HG02623 (cell line): ENCODE measurements at regions not wholly inside any gene's neighbourhood (a gene's known extent, or its start where the extent isn't known, plus 50 kb on each side); places are given as distances from the start of the nearest gene placed in this dataset.

Source experiments
- ATAC-seq: cut with Tn5 transposase; IDR thresholded peaks from one replicate; pipeline ENCODE4 v1.9.1; 2021; ENCODE audit warnings: moderate library complexity; ENCODE audit not compliant: unreplicated experiment

DNA sequence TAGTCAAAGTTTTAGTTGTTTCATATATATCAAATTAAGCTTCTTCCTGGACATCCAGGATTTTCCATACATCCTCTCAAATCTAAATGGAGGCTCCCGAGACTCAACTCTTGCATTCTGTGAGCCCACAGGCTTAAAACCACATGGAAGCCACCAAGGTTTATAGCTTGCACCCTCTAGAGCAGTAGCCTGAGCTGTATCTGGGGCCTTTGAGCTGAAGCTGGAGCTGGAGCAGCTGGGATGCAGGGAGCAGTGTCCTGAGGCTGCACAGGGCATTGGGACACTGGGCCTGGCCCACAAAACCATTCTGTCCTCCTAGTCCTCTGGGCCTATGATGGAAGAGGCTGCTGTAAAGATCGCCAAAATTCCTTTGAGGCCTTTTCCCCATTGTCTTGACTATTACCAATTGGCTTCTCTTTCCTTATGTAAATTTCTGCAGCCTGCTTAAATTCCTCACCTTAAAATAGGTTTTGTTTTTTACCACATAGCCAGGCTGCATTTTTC lies 151.0 kb downstream of the COX7C start:
- no peak for ATAC-seq

DNA sequence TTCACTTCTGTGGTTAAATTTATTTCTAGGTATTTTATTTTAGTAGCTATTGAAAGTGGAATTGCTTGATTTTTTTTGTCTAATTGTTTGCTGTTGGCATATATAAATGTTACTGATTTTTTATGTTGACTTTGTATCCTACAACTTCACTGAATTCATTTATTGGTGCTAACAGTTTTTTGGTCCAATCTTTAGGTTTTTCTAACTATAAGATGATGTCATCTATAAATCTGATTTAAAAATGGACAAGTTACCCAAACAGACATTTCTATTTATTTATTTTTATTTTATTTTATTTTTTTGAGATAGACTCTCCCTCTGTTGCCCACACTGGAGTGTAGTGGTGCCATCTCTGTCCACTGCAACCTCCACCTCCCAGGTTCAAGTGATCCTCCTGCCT lies 162.3 kb downstream of the COX7C start:
- ATAC-seq, result no peak

DNA sequence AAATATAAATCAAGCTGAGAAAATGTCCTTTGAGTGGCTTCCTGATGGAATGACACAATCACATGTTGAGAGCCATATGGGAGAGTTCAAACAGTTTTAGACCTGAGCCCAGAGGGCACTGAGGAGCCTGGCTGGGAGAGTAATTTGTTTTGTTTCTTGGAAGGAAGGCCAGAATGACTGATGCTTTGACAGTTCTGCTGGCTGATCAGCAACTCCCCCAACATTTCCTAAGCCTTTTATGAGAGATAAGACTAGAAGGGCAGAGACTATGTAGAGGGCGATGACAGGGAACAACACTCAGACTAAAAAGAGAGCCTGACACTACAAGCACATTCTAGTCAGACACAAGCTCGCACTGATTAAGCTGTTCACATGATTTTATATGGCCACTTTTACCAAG lies 169.2 kb downstream of the COX7C start:
- no peak for ATAC-seq

DNA sequence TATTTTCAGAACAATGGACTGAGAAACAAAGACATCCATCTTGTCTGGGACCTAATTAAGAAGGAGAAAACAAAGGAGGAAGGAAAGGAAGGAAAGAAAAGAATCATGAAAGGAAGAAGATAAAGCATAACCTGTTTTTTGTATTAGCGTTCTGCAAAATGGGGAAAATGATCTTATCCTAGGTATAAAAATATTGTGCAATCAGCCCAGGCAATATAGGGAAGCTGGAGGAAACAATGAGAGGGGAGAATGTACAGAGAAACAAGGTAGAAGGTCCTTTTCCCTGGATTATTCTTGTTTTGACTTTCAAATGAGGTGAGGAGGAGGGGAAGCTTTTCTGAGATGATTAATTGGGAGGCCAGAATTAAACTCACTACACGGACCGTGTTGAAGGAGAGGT lies 177.9 kb downstream of the COX7C start:
- no peak for ATAC-seq

- no peak for ATAC-seq
Observed at GRCh38 chr5:86797677-86798076, 179.9 kb downstream of the COX7C start.

GRCh38 chr5:86806206-86806605 lies 188.5 kb downstream of the COX7C start:
- no peak for ATAC-seq

GRCh38 chr5:86807046-86808031 lies 189.6 kb downstream of the COX7C start:
- no peak for ATAC-seq

- ATAC-seq, result no peak
Observed at GRCh38 chr5:86814315-86814714, 196.6 kb downstream of the COX7C start.

DNA sequence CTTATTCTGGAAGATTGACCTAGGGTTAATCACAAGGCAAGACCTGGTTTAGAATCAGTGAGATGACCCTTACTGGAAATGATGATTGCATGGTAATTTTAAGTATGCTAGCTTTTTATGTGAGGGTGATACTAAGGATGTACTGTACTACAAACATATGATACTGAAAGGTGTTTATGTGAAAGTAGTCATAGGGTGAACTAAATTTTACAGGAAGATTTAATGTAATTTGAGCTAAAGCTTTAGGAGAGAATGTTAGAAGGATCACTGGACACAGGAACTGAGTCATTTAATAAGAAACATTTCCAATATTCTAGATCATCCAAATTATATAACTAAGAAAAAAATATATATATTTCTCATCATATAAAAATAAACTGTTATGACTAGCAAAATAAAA lies 197.2 kb downstream of the COX7C start:
- ATAC-seq, result no peak

GRCh38 chr5:86824637-86825036 lies 206.9 kb downstream of the COX7C start:
- ATAC-seq, result no peak

GRCh38 chr5:86831128-86831527 lies 213.4 kb downstream of the COX7C start:
- ATAC-seq, result no peak

DNA sequence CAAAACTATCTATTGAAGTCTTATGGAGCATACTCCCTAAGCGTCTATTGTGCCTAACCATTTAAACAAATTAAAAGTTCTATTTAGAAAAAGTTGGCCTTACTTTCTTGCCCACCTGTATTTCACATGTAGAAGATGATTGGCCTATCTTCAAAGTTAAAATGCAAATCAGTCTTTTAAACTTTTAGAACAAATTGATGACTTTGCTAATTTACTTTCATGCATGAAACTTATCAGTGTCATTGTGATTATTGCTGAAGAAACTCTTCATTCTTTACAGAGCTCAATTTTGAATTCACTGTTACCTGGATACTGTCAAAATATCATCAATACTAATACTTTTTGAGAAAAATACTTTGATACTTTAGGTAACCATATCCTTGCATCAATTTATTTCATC lies 216.1 kb downstream of the COX7C start:
- ATAC-seq, result no peak

DNA sequence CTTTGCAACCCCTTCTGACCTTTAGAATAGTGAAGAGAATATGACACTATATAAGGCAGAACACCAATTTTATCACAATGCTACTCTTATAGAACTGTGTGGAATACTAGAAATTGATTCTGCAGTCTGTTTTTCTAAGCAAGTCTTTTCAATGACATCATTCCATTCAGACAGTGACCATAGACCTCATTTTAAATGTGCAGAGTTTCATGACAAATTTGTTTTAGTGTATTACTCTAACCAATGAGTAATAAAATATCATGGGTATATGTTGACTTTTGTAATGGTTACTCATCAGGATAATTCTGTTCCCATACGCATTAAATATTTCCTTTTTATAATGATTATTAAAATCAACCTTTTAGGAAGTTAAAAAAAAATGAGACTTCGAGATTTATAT lies 219.9 kb downstream of the COX7C start:
- no peak for ATAC-seq

DNA sequence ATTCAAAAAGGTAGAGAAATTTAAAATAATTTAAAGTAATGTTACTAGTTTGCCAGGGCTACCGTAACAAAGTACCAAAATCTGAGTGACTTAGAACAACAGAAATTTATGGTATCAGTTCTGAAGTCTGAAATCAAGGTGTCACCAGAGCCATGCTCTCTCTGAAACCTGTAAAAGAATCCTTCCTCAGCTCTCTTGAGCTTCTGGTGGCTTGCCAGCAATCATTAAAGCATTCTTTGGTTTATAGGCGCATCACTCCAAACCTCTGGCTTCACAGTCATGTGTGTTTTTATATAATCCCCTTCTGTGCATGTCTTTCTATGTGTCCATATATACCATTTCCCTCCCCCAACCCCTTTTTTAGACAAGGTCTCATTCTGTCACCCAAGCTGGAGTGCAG lies 220.3 kb downstream of the COX7C start:
- no peak for ATAC-seq

GRCh38 chr5:86841000-86841644 lies 223.4 kb downstream of the COX7C start:
- ATAC-seq, result no peak

GRCh38 chr5:86858442-86858841 lies 240.7 kb downstream of the COX7C start:
- no peak for ATAC-seq

GRCh38 chr5:86861512-86861911 lies 243.8 kb downstream of the COX7C start:
- ATAC-seq, result no peak

GRCh38 chr5:86862093-86862492 lies 244.4 kb downstream of the COX7C start:
- ATAC-seq, result no peak

DNA sequence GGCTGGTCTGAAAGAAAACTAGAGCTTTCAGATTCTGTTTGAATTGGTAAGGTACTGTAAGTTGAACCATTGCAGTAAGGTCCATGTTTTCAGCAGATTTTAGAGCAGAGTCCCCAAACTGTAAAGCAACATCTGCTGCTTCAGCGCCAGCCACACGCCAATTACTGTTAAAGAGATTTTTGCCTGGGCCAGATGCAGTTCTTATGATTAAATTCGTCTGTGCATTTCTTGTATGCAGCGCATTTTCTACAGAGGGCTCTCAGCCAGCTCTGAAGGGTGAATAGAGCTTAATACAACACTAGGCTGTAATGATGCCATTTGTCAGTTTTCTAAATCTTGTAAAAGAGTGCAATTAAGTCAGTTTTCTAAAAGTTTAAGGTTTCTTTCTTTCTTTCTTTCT lies 246.3 kb downstream of the COX7C start:
- ATAC-seq, result no peak

GRCh38 chr5:86865256-86865785 lies 247.6 kb downstream of the COX7C start:
- ATAC-seq, result no peak

- ATAC-seq, result no peak
Observed at GRCh38 chr5:86866036-86866435, 248.3 kb downstream of the COX7C start.

DNA sequence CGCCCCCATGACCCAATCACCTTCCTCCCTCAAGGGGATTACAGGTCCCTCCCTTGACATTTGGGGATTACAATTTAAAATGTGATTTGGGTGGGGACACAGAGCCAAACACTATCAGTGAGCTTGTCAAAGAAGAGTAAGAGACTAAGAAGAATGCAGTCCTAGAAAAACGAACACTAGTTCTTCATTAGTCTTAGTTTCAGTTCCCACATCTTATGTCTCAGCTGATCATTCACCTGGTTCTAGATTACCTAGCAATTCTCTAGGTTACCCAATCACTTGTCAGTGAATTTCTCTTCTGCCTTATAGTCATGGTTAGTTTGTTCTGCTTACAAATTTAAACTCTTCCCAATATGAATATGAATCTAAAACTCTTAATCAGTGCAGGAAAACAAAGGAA lies 251.5 kb downstream of the COX7C start:
- no peak for ATAC-seq
